Brain microvascular endothelial cell (primary cell): ENCODE measurements at regions not wholly inside any gene's neighbourhood (a gene's known extent, or its start where the extent isn't known, plus 50 kb on each side); places are given as distances from the start of the nearest gene placed in this dataset.
"Not testable (repeated sequence)": the region's sequence is repeated elsewhere in the genome, so short reads cannot be mapped to it uniquely, and the experiment has no call there.

Experiments
- DNase-seq: peaks from one replicate; pipeline ENCODE4 v3.0.0-alpha.2; 2020
- H3K27ac ChIP-seq: fragments of 250-450 bp; sonication (Bioruptor Pico); 2 replicates; pipeline ENCODE4 v1.5.1; 2020; ENCODE audit warnings: mild to moderate bottlenecking, moderate library complexity
- H3K27me3 ChIP-seq: fragments of 250-450 bp; sonication (Bioruptor Pico); replicated peaks from 2 replicates; pipeline ENCODE4 v1.5.1; 2020; ENCODE audit warnings: mild to moderate bottlenecking
- H3K36me3 ChIP-seq: fragments of 250-450 bp; sonication (Bioruptor Pico); replicated peaks from 2 replicates; pipeline ENCODE4 v1.5.1; 2020; ENCODE audit warnings: mild to moderate bottlenecking
- H3K4me3 ChIP-seq: 2 replicates; pipeline ENCODE4 v1.5.1; 2011; ENCODE audit warnings: low read depth, mild to moderate bottlenecking, control low read depth, low read length, moderate library complexity
- CTCF ChIP-seq: IDR thresholded peaks from 2 replicates; pipeline ENCODE4 v1.5.1; 2011; ENCODE audit warnings: low read depth, mild to moderate bottlenecking, moderate library complexity, low read length, control low read depth, inconsistent platforms; ENCODE audit errors: missing control alignments
- in situ Hi-C: cut with HindIII; loops from 2 replicates; pipeline ENCODE4 v1.10.0; 2017; ENCODE audit warnings: low sequenced_read_pairs, low pct_ligation_motif_present

GRCh38 chr10:83543691-83544462, 595.4 kb upstream of the GHITM start:
- DNase-seq: no peak

GRCh38 chr10:83545901-83546391, 593.4 kb upstream of the GHITM start:
- H3K4me3 ChIP-seq: no peak overlapping the region
- no peaks in the 10 kb centered on the region for H3K36me3 ChIP-seq
- TF ChIP-seq CTCF: no peak
- H3K27me3 ChIP-seq: no peaks in the 10 kb centered on the region
- no peak overlapping the region for H3K27ac ChIP-seq
- DNase-seq: no peak
- in situ Hi-C loops: no loop called here

More at GRCh38 chr10:83543691-83544462, 595.4 kb upstream of the GHITM start:
- in situ Hi-C loops: no loop called here
- no peaks in the 10 kb centered on the region for H3K36me3 ChIP-seq
- no peak overlapping the region for H3K4me3 ChIP-seq
- TF ChIP-seq CTCF: no peak
- no peaks in the 10 kb centered on the region for H3K27me3 ChIP-seq
- no peak overlapping the region for H3K27ac ChIP-seq

- H3K27ac ChIP-seq, in situ Hi-C loops: not testable (repeated sequence)
Measured at GRCh38 chr10:83551190-83551589, 588.1 kb upstream of the GHITM start.

GRCh38 chr10:83553366-83553765, 585.9 kb upstream of the GHITM start:
- no peak for DNase-seq
- in situ Hi-C loops: no loop called here
- Histone ChIP-seq H3K4me3 (no peak overlapping the region), H3K27ac (no peak overlapping the region), H3K27me3 (no peaks in the 10 kb centered on the region), H3K36me3 (no peaks in the 10 kb centered on the region)
- no peak for TF ChIP-seq CTCF

More at GRCh38 chr10:83551190-83551589, 588.1 kb upstream of the GHITM start:
- H3K36me3 ChIP-seq, DNase-seq, H3K27me3 ChIP-seq, H3K4me3 ChIP-seq: not testable (repeated sequence)

- H3K27ac ChIP-seq: no peak overlapping the region
- no peaks in the 10 kb centered on the region for H3K36me3 ChIP-seq
- DNase-seq: no peak
- in situ Hi-C loops: no loop called here
- H3K27me3 ChIP-seq: no peaks in the 10 kb centered on the region
- no peak for TF ChIP-seq CTCF
- no peak overlapping the region for H3K4me3 ChIP-seq
Measured at GRCh38 chr10:83555264-83555663, 584.0 kb upstream of the GHITM start.

GRCh38 chr10:83562381-83562780, 576.9 kb upstream of the GHITM start:
- DNase-seq: no peak
- H3K27me3 ChIP-seq: no peaks in the 10 kb centered on the region
- in situ Hi-C loops: no loop called here
- no peak overlapping the region for H3K4me3 ChIP-seq
- no peaks in the 10 kb centered on the region for H3K36me3 ChIP-seq
- no peak for TF ChIP-seq CTCF
- H3K27ac ChIP-seq: no peak overlapping the region
